Hepatocyte (in vitro differentiated cells): ENCODE measurements at regions not wholly inside any gene's neighbourhood (a gene's known extent, or its start where the extent isn't known, plus 50 kb on each side); places are given as distances from the start of the nearest gene placed in this dataset.

Source experiments
- CTCF ChIP-seq: fragments of 200-600 bp; sonication (generic); IDR thresholded peaks from 2 replicates; pipeline ENCODE4 v1.5.1; 2016; ENCODE audit warnings: antibody characterized with exemption, mild to moderate bottlenecking; ENCODE audit not compliant: poor library complexity
- EZH2phosphoT487 ChIP-seq: fragments of 200-600 bp; sonication (generic); IDR thresholded peaks from one replicate; pipeline ENCODE4 v1.6.1; 2018; ENCODE audit warnings: antibody characterized with exemption, mild to moderate bottlenecking, low read depth, moderate library complexity; ENCODE audit not compliant: unreplicated experiment, severe bottlenecking

- TF ChIP-seq CTCF, result no peak
- TF ChIP-seq EZH2phosphoT487, result no peak
Measured at GRCh38 chr11:23138761-23139160, 278.5 kb upstream of the CCDC179 start.
